ENCODE measurements at regions not wholly inside any gene's neighbourhood (a gene's known extent, or its start where the extent isn't known, plus 50 kb on each side); places are given as distances from the start of the nearest gene placed in this dataset.

DNA sequence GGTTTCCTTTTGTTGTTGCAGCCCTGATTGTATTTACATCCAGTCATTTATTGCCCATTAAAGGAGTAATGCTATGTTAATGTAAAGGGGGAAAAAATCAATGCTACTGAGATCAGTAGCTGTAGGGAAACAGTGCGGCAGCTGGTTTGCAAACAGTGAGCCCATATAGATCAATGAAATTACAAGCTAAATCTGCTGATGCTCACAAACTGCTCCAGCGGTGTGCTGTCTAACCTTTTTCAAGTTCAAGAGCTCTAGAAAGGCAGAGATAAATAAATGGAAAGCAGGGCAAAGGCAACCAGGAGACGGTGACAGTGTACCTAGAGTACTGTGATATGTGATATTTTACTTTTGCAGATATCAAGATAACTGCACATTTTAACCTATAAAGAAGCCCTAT lies 449.0 kb upstream of the MMS22L start:
- TF ChIP-seq, protein P1, sequence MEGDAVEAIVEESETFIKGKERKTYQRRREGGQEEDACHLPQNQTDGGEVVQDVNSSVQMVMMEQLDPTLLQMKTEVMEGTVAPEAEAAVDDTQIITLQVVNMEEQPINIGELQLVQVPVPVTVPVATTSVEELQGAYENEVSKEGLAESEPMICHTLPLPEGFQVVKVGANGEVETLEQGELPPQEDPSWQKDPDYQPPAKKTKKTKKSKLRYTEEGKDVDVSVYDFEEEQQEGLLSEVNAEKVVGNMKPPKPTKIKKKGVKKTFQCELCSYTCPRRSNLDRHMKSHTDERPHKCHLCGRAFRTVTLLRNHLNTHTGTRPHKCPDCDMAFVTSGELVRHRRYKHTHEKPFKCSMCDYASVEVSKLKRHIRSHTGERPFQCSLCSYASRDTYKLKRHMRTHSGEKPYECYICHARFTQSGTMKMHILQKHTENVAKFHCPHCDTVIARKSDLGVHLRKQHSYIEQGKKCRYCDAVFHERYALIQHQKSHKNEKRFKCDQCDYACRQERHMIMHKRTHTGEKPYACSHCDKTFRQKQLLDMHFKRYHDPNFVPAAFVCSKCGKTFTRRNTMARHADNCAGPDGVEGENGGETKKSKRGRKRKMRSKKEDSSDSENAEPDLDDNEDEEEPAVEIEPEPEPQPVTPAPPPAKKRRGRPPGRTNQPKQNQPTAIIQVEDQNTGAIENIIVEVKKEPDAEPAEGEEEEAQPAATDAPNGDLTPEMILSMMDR (conservative IDR thresholded peaks at IDR 0.05; ENCODE audit: low read depth, low read length) = no peak
- TF ChIP-seq EZH2 (IDR thresholded peaks at IDR 0.05; ENCODE audit: borderline replicate concordance, low read depth, low read length, poor library complexity, severe bottlenecking) = no peak
